SU-DHL-6 (cell line): ENCODE measurements at regions not wholly inside any gene's neighbourhood (a gene's known extent, or its start where the extent isn't known, plus 50 kb on each side); places are given as distances from the start of the nearest gene placed in this dataset.

Experiments used
- EZH2phosphoT487 ChIP-seq: fragments of 200-600 bp; sonication (generic), shearing (Covaris generic); conservative IDR thresholded peaks from 2 replicates; pipeline ENCODE4 v1.6.1; 2018; ENCODE audit warnings: mild to moderate bottlenecking, antibody characterized with exemption, low read length, moderate library complexity, mixed read lengths
- TF ChIP-seq, protein P1 (sequence below): fragments of 200-600 bp; sonication (generic); IDR thresholded peaks from one replicate; pipeline ENCODE4 v1.5.1; 2017; ENCODE audit warnings: antibody characterized with exemption, mild to moderate bottlenecking, low read length, moderate library complexity; ENCODE audit not compliant: insufficient read depth, poor library complexity, severe bottlenecking

DNA sequence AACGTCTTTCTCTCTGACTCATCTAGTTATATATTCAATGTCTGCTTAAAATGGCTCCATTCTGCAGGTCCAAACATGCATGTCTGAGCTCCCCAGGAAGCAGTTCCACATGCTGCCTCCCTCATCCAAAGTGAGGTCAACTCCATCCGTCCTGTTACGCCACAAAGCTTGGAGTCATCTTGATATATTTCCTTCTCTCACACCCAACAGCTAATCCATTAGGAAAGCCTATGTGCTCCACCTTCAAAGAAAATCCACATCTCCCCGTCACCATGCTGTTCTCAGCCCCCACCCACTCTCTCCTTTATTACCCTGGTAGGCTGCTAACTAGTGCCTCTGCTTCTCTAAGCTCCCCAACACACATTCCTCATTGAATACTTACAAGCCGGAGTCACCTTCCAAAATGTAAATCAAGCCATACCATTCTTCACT, 130.2 kb upstream of the SYNDIG1 start:
- TF ChIP-seq, protein P1, sequence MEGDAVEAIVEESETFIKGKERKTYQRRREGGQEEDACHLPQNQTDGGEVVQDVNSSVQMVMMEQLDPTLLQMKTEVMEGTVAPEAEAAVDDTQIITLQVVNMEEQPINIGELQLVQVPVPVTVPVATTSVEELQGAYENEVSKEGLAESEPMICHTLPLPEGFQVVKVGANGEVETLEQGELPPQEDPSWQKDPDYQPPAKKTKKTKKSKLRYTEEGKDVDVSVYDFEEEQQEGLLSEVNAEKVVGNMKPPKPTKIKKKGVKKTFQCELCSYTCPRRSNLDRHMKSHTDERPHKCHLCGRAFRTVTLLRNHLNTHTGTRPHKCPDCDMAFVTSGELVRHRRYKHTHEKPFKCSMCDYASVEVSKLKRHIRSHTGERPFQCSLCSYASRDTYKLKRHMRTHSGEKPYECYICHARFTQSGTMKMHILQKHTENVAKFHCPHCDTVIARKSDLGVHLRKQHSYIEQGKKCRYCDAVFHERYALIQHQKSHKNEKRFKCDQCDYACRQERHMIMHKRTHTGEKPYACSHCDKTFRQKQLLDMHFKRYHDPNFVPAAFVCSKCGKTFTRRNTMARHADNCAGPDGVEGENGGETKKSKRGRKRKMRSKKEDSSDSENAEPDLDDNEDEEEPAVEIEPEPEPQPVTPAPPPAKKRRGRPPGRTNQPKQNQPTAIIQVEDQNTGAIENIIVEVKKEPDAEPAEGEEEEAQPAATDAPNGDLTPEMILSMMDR: no peak
- TF ChIP-seq EZH2phosphoT487: no peak
